ENCODE measurements at regions not wholly inside any gene's neighbourhood (a gene's known extent, or its start where the extent isn't known, plus 50 kb on each side); places are given as distances from the start of the nearest gene placed in this dataset.

- no peak for TF ChIP-seq POLR2A (IDR thresholded peaks at IDR 0.05)
- TF ChIP-seq, protein P1, sequence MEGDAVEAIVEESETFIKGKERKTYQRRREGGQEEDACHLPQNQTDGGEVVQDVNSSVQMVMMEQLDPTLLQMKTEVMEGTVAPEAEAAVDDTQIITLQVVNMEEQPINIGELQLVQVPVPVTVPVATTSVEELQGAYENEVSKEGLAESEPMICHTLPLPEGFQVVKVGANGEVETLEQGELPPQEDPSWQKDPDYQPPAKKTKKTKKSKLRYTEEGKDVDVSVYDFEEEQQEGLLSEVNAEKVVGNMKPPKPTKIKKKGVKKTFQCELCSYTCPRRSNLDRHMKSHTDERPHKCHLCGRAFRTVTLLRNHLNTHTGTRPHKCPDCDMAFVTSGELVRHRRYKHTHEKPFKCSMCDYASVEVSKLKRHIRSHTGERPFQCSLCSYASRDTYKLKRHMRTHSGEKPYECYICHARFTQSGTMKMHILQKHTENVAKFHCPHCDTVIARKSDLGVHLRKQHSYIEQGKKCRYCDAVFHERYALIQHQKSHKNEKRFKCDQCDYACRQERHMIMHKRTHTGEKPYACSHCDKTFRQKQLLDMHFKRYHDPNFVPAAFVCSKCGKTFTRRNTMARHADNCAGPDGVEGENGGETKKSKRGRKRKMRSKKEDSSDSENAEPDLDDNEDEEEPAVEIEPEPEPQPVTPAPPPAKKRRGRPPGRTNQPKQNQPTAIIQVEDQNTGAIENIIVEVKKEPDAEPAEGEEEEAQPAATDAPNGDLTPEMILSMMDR (IDR thresholded peaks at IDR 0.05): no peak
Observed at GRCh38 chr7:123283373-123283772, 83.6 kb upstream of the SLC13A1 start.
